Memory B cell (primary cell): ENCODE measurements at regions not wholly inside any gene's neighbourhood (a gene's known extent, or its start where the extent isn't known, plus 50 kb on each side); places are given as distances from the start of the nearest gene placed in this dataset.

Experiments used
- ATAC-seq: fragments of 150-1000 bp; cut with Tn5 transposase; 2 replicates; pipeline ENCODE4 v1.10.0; 2021; ENCODE audit warnings: low read depth, mild to moderate bottlenecking, moderate library complexity
- DNase-seq, 2 donors: peaks; one replicate each; pipeline ENCODE4 v3.0.0; 2022; ENCODE audit warnings: low spot score in 2 of 2
- H3K27ac Mint-ChIP-seq: one replicate; pipeline ENCODE4 v1.8.0; 2022; ENCODE audit warnings: mild to moderate bottlenecking, moderate library complexity, mixed read lengths
- H3K27me3 Mint-ChIP-seq: one replicate; pipeline ENCODE4 v1.8.0; 2022; ENCODE audit warnings: mixed read lengths
- H3K36me3 Mint-ChIP-seq: one replicate; pipeline ENCODE4 v1.8.0; 2022; ENCODE audit warnings: mild to moderate bottlenecking, mixed read lengths
- H3K4me1 Mint-ChIP-seq: one replicate; pipeline ENCODE4 v1.8.0; 2022; ENCODE audit warnings: mixed read lengths
- H3K4me3 Mint-ChIP-seq: one replicate; pipeline ENCODE4 v1.8.0; 2022; ENCODE audit warnings: mild to moderate bottlenecking, moderate library complexity, mixed read lengths
- H3K9me3 Mint-ChIP-seq: one replicate; pipeline ENCODE4 v1.8.0; 2022; ENCODE audit warnings: mixed read lengths

GRCh38 chr2:43052204-43052943, 174.0 kb downstream of the ZFP36L2 start:
- Mint-ChIP-seq H3K36me3 (no peaks in the 10 kb centered on the region), H3K27ac (no peak overlapping the region), H3K4me1 (peaks cover 10% of the 10 kb centered on the region), H3K4me3 (no peak overlapping the region), H3K27me3 (peaks cover 15% of the 10 kb centered on the region), H3K9me3 (no peaks in the 10 kb centered on the region)
- no peak for ATAC-seq
- DNase-seq = no peak

- H3K36me3 Mint-ChIP-seq = no peaks in the 10 kb centered on the region
- peaks cover 13% of the 10 kb centered on the region for H3K4me1 Mint-ChIP-seq
- no peak for ATAC-seq
- no peaks in the 10 kb centered on the region for H3K9me3 Mint-ChIP-seq
- H3K4me3 Mint-ChIP-seq = no peak overlapping the region
- DNase-seq = no peak
- H3K27me3 Mint-ChIP-seq = peaks cover 15% of the 10 kb centered on the region
- H3K27ac Mint-ChIP-seq = no peak overlapping the region
Observed at GRCh38 chr2:43051338-43051737, 175.1 kb downstream of the ZFP36L2 start.

GRCh38 chr2:43050866-43051265, 175.5 kb downstream of the ZFP36L2 start:
- Mint-ChIP-seq H3K4me3 (no peak overlapping the region), H3K27ac (no peak overlapping the region), H3K9me3 (no peaks in the 10 kb centered on the region), H3K36me3 (no peaks in the 10 kb centered on the region), H3K4me1 (peaks cover 13% of the 10 kb centered on the region), H3K27me3 (peaks cover 15% of the 10 kb centered on the region)
- no peak for ATAC-seq
- DNase-seq = no peak

- no peaks in the 10 kb centered on the region for H3K9me3 Mint-ChIP-seq
- H3K27me3 Mint-ChIP-seq = peaks cover 15% of the 10 kb centered on the region
- peaks cover 13% of the 10 kb centered on the region for H3K4me1 Mint-ChIP-seq
- no peak overlapping the region for H3K27ac Mint-ChIP-seq
- H3K4me3 Mint-ChIP-seq = no peak overlapping the region
- no peaks in the 10 kb centered on the region for H3K36me3 Mint-ChIP-seq
- ATAC-seq (no peak), DNase-seq (no peak)
Observed at GRCh38 chr2:43049836-43050801, 176.3 kb downstream of the ZFP36L2 start.

- Mint-ChIP-seq H3K4me1 (peaks cover 13% of the 10 kb centered on the region), H3K9me3 (no peaks in the 10 kb centered on the region), H3K27ac (no peak overlapping the region), H3K36me3 (no peaks in the 10 kb centered on the region), H3K4me3 (no peak overlapping the region), H3K27me3 (peaks cover 12% of the 10 kb centered on the region)
- DNase-seq (no peak), ATAC-seq (no peak)
Observed at GRCh38 chr2:43047187-43047780, 179.1 kb downstream of the ZFP36L2 start.

GRCh38 chr2:43045866-43046265, 180.5 kb downstream of the ZFP36L2 start:
- no peak for ATAC-seq
- H3K9me3 Mint-ChIP-seq = no peaks in the 10 kb centered on the region
- H3K36me3 Mint-ChIP-seq = no peaks in the 10 kb centered on the region
- H3K27me3 Mint-ChIP-seq = peaks cover 9% of the 10 kb centered on the region
- no peak overlapping the region for H3K4me3 Mint-ChIP-seq
- H3K4me1 Mint-ChIP-seq = peaks cover 10% of the 10 kb centered on the region
- DNase-seq = no peak
- H3K27ac Mint-ChIP-seq = no peak overlapping the region

GRCh38 chr2:43044093-43044681, 182.2 kb downstream of the ZFP36L2 start:
- H3K4me3 Mint-ChIP-seq = no peak overlapping the region

GRCh38 chr2:43043553-43043870, 182.9 kb downstream of the ZFP36L2 start:
- no peak overlapping the region for H3K4me3 Mint-ChIP-seq
- peaks cover 7% of the 10 kb centered on the region for H3K4me1 Mint-ChIP-seq
- no peak overlapping the region for H3K27ac Mint-ChIP-seq
- H3K9me3 Mint-ChIP-seq = no peaks in the 10 kb centered on the region
- peaks cover 3% of the 10 kb centered on the region for H3K27me3 Mint-ChIP-seq
- DNase-seq (no peak), ATAC-seq (no peak)
- H3K36me3 Mint-ChIP-seq = no peaks in the 10 kb centered on the region

More at GRCh38 chr2:43044093-43044681, 182.2 kb downstream of the ZFP36L2 start:
- no peak overlapping the region for H3K27ac Mint-ChIP-seq
- no peaks in the 10 kb centered on the region for H3K9me3 Mint-ChIP-seq
- peaks cover 6% of the 10 kb centered on the region for H3K27me3 Mint-ChIP-seq
- no peak for DNase-seq
- peaks cover 7% of the 10 kb centered on the region for H3K4me1 Mint-ChIP-seq
- H3K36me3 Mint-ChIP-seq = no peaks in the 10 kb centered on the region
- no peak for ATAC-seq

- no peak for ATAC-seq
- no peak for DNase-seq
- Mint-ChIP-seq H3K27ac (no peak overlapping the region), H3K36me3 (no peaks in the 10 kb centered on the region), H3K4me3 (no peak overlapping the region), H3K9me3 (no peaks in the 10 kb centered on the region), H3K4me1 (peaks cover 2% of the 10 kb centered on the region), H3K27me3 (no peaks in the 10 kb centered on the region)
Observed at GRCh38 chr2:43041661-43042360, 184.6 kb downstream of the ZFP36L2 start.

GRCh38 chr2:43041173-43041591, 185.2 kb downstream of the ZFP36L2 start:
- no peaks in the 10 kb centered on the region for H3K9me3 Mint-ChIP-seq
- no peak overlapping the region for H3K4me3 Mint-ChIP-seq
- DNase-seq (no peak), ATAC-seq (no peak)
- no peaks in the 10 kb centered on the region for H3K4me1 Mint-ChIP-seq
- H3K27me3 Mint-ChIP-seq = no peaks in the 10 kb centered on the region
- H3K27ac Mint-ChIP-seq = no peak overlapping the region
- H3K36me3 Mint-ChIP-seq = no peaks in the 10 kb centered on the region

- no peak for ATAC-seq
- Mint-ChIP-seq H3K27me3 (no peaks in the 10 kb centered on the region), H3K4me1 (no peaks in the 10 kb centered on the region), H3K4me3 (no peak overlapping the region), H3K9me3 (no peaks in the 10 kb centered on the region), H3K27ac (no peak overlapping the region), H3K36me3 (no peaks in the 10 kb centered on the region)
- DNase-seq = no peak
Observed at GRCh38 chr2:43040084-43040854, 186.1 kb downstream of the ZFP36L2 start.

- ATAC-seq (no peak), DNase-seq (no peak)
- Mint-ChIP-seq H3K9me3 (no peaks in the 10 kb centered on the region), H3K36me3 (no peaks in the 10 kb centered on the region), H3K27me3 (no peaks in the 10 kb centered on the region), H3K4me1 (no peaks in the 10 kb centered on the region), H3K27ac (no peak overlapping the region), H3K4me3 (no peak overlapping the region)
Observed at GRCh38 chr2:43039376-43040080, 186.9 kb downstream of the ZFP36L2 start.
